Central memory CD8-positive, alpha-beta T cell (primary cell): ENCODE measurements at regions not wholly inside any gene's neighbourhood (a gene's known extent, or its start where the extent isn't known, plus 50 kb on each side); places are given as distances from the start of the nearest gene placed in this dataset.
A peak's percentile ranks its signal among the peaks of the same experiment; 100 is the strongest.

Experiments
- ATAC-seq: fragments of 150-1000 bp; cut with Tn5 transposase; replicated peaks from 2 replicates; pipeline ENCODE4 v1.10.0; 2022; ENCODE audit warnings: mild to moderate bottlenecking, moderate FRiP score, moderate number of reproducible peaks; ENCODE audit not compliant: poor library complexity, severe bottlenecking; ENCODE audit errors: extremely low read depth
- DNase-seq, 2 donors: peaks; one replicate each; pipeline ENCODE4 v3.0.0; 2021; ENCODE audit warnings: low spot score in 2 of 2
- H3K27ac Mint-ChIP-seq: one replicate; pipeline ENCODE4 v1.8.0; 2022; ENCODE audit warnings: low read depth, mild to moderate bottlenecking, moderate library complexity, mixed read lengths
- H3K27me3 Mint-ChIP-seq: one replicate; pipeline ENCODE4 v1.8.0; 2022; ENCODE audit warnings: mixed read lengths
- H3K36me3 Mint-ChIP-seq: one replicate; pipeline ENCODE4 v1.8.0; 2022; ENCODE audit warnings: mild to moderate bottlenecking, moderate library complexity, mixed read lengths; ENCODE audit not compliant: insufficient read depth
- H3K4me1 Mint-ChIP-seq: one replicate; pipeline ENCODE4 v1.8.0; 2022; ENCODE audit warnings: mixed read lengths
- H3K4me3 Mint-ChIP-seq: one replicate; pipeline ENCODE4 v1.8.0; 2022; ENCODE audit warnings: mild to moderate bottlenecking, moderate library complexity, mixed read lengths
- H3K9me3 Mint-ChIP-seq: one replicate; pipeline ENCODE4 v1.8.0; 2022; ENCODE audit warnings: mixed read lengths

- ATAC-seq (no peak), DNase-seq (no peak)
- no peaks in the 10 kb centered on the region for H3K9me3 Mint-ChIP-seq
- no peaks in the 10 kb centered on the region for H3K4me1 Mint-ChIP-seq
- H3K27ac Mint-ChIP-seq: no peak overlapping the region
- H3K27me3 Mint-ChIP-seq: peaks cover 31% of the 10 kb centered on the region
- H3K36me3 Mint-ChIP-seq: no peaks in the 10 kb centered on the region
- no peak overlapping the region for H3K4me3 Mint-ChIP-seq
Observed at GRCh38 chr15:94127006-94127405, 104.4 kb upstream of the MCTP2 start.

GRCh38 chr15:94125698-94126097 is 105.7 kb upstream of the MCTP2 start:
- ATAC-seq (no peak), DNase-seq (no peak)
- no peaks in the 10 kb centered on the region for H3K9me3 Mint-ChIP-seq
- no peak overlapping the region for H3K4me3 Mint-ChIP-seq
- peaks cover 17% of the 10 kb centered on the region for H3K27me3 Mint-ChIP-seq
- no peaks in the 10 kb centered on the region for H3K36me3 Mint-ChIP-seq
- no peaks in the 10 kb centered on the region for H3K4me1 Mint-ChIP-seq
- H3K27ac Mint-ChIP-seq: no peak overlapping the region

- ATAC-seq (no peak), DNase-seq (no peak)
- H3K9me3 Mint-ChIP-seq: no peaks in the 10 kb centered on the region
- peaks cover 12% of the 10 kb centered on the region for H3K27me3 Mint-ChIP-seq
- no peaks in the 10 kb centered on the region for H3K4me1 Mint-ChIP-seq
- no peaks in the 10 kb centered on the region for H3K36me3 Mint-ChIP-seq
- no peak overlapping the region for H3K27ac Mint-ChIP-seq
- H3K4me3 Mint-ChIP-seq: no peak overlapping the region
Observed at GRCh38 chr15:94125156-94125555, 106.2 kb upstream of the MCTP2 start.

GRCh38 chr15:94122516-94122915 is 108.8 kb upstream of the MCTP2 start:
- DNase-seq: no peak
- H3K27ac Mint-ChIP-seq: no peak overlapping the region
- H3K36me3 Mint-ChIP-seq: no peaks in the 10 kb centered on the region
- no peak for ATAC-seq
- H3K27me3 Mint-ChIP-seq: no peaks in the 10 kb centered on the region
- H3K4me3 Mint-ChIP-seq: no peak overlapping the region
- no peaks in the 10 kb centered on the region for H3K4me1 Mint-ChIP-seq
- no peaks in the 10 kb centered on the region for H3K9me3 Mint-ChIP-seq

GRCh38 chr15:94119923-94120775 is 111.2 kb upstream of the MCTP2 start:
- H3K36me3 Mint-ChIP-seq: no peaks in the 10 kb centered on the region
- no peaks in the 10 kb centered on the region for H3K9me3 Mint-ChIP-seq
- H3K27me3 Mint-ChIP-seq: peaks cover 2% of the 10 kb centered on the region
- no peak overlapping the region for H3K27ac Mint-ChIP-seq
- ATAC-seq: peak; percentile 97
- no peak overlapping the region for H3K4me3 Mint-ChIP-seq
- H3K4me1 Mint-ChIP-seq: no peaks in the 10 kb centered on the region
- DNase-seq: peak in 1 of 2 donors; percentile 48

GRCh38 chr15:94119298-94119811 is 112.0 kb upstream of the MCTP2 start:
- DNase-seq (no peak), ATAC-seq (no peak)
- H3K27me3 Mint-ChIP-seq: peaks cover 10% of the 10 kb centered on the region
- no peaks in the 10 kb centered on the region for H3K9me3 Mint-ChIP-seq
- H3K27ac Mint-ChIP-seq: no peak overlapping the region
- H3K4me3 Mint-ChIP-seq: no peak overlapping the region
- no peaks in the 10 kb centered on the region for H3K36me3 Mint-ChIP-seq
- no peaks in the 10 kb centered on the region for H3K4me1 Mint-ChIP-seq

- H3K9me3 Mint-ChIP-seq: no peaks in the 10 kb centered on the region
- peaks cover 73% of the 10 kb centered on the region for H3K27me3 Mint-ChIP-seq
- H3K4me1 Mint-ChIP-seq: no peaks in the 10 kb centered on the region
- DNase-seq (no peak), ATAC-seq (no peak)
- no peak overlapping the region for H3K27ac Mint-ChIP-seq
- no peaks in the 10 kb centered on the region for H3K36me3 Mint-ChIP-seq
- no peak overlapping the region for H3K4me3 Mint-ChIP-seq
Observed at GRCh38 chr15:94110476-94111130, 120.8 kb upstream of the MCTP2 start.

GRCh38 chr15:94107652-94108051 is 123.7 kb upstream of the MCTP2 start:
- ATAC-seq (no peak), DNase-seq (no peak)
- Mint-ChIP-seq H3K36me3 (no peaks in the 10 kb centered on the region), H3K4me3 (no peak overlapping the region), H3K9me3 (no peaks in the 10 kb centered on the region), H3K27ac (no peak overlapping the region), H3K27me3 (peaks cover 72% of the 10 kb centered on the region), H3K4me1 (no peaks in the 10 kb centered on the region)

GRCh38 chr15:94105760-94106159 is 125.6 kb upstream of the MCTP2 start:
- peaks cover 67% of the 10 kb centered on the region for H3K27me3 Mint-ChIP-seq
- H3K4me3 Mint-ChIP-seq: no peak overlapping the region
- no peaks in the 10 kb centered on the region for H3K4me1 Mint-ChIP-seq
- DNase-seq (no peak), ATAC-seq (no peak)
- no peaks in the 10 kb centered on the region for H3K36me3 Mint-ChIP-seq
- H3K9me3 Mint-ChIP-seq: no peaks in the 10 kb centered on the region
- no peak overlapping the region for H3K27ac Mint-ChIP-seq

GRCh38 chr15:94100863-94101262 is 130.5 kb upstream of the MCTP2 start:
- Mint-ChIP-seq H3K4me1 (no peaks in the 10 kb centered on the region), H3K27ac (no peak overlapping the region)

GRCh38 chr15:94099574-94099960 is 131.8 kb upstream of the MCTP2 start:
- Mint-ChIP-seq H3K36me3 (no peaks in the 10 kb centered on the region), H3K27me3 (peaks cover 53% of the 10 kb centered on the region), H3K27ac (no peak overlapping the region), H3K4me3 (no peak overlapping the region), H3K4me1 (no peaks in the 10 kb centered on the region), H3K9me3 (no peaks in the 10 kb centered on the region)
- no peak for DNase-seq
- no peak for ATAC-seq

More at GRCh38 chr15:94100863-94101262, 130.5 kb upstream of the MCTP2 start:
- Mint-ChIP-seq H3K9me3 (no peaks in the 10 kb centered on the region), H3K4me3 (no peak overlapping the region), H3K27me3 (peaks cover 61% of the 10 kb centered on the region), H3K36me3 (no peaks in the 10 kb centered on the region)
- DNase-seq (no peak), ATAC-seq (no peak)

GRCh38 chr15:94098921-94099573 is 132.3 kb upstream of the MCTP2 start:
- Mint-ChIP-seq H3K27me3 (peaks cover 53% of the 10 kb centered on the region), H3K4me3 (no peak overlapping the region), H3K36me3 (no peaks in the 10 kb centered on the region), H3K27ac (no peak overlapping the region), H3K9me3 (no peaks in the 10 kb centered on the region), H3K4me1 (no peaks in the 10 kb centered on the region)
- DNase-seq: no peak
- no peak for ATAC-seq
